AG04450 (cell line): ENCODE measurements at regions not wholly inside any gene's neighbourhood (a gene's known extent, or its start where the extent isn't known, plus 50 kb on each side); places are given as distances from the start of the nearest gene placed in this dataset.

ENCODE experiments used
- CTCF ChIA-PET: fragments of 300-600, 350-600 bp; formaldehyde crosslinking; extraction: SDS; loops from one replicate; lab custom pipeline; 2022; ENCODE audit warnings: antibody characterized with exemption, inconsistent platforms; lab: Charles Lee
- POLR2A ChIA-PET: fragments of 350-600 bp; formaldehyde crosslinking; extraction: SDS; loops from one replicate; lab custom pipeline; 2021; ENCODE audit warnings: antibody characterized with exemption, inconsistent platforms; lab: Yijun Ruan, JAX
- DNase-seq: peaks from one replicate; pipeline ENCODE4 v3.0.0-alpha.2; 2011; ENCODE audit warnings: low read depth, low spot score
- H3K27ac ChIP-seq: one replicate; pipeline ENCODE4 v1.5.1; 2012; ENCODE audit warnings: low read depth, low read length, control low read depth
- H3K27me3 ChIP-seq: one replicate; pipeline ENCODE4 v1.6.0; 2012; ENCODE audit warnings: low read length; ENCODE audit not compliant: control insufficient read depth, insufficient read depth
- H3K4me3 ChIP-seq: 2 replicates; pipeline ENCODE4 v1.5.1; 2011; ENCODE audit warnings: mild to moderate bottlenecking, low read depth, low read length, control low read depth
- H3K9me3 ChIP-seq: 2 replicates; pipeline ENCODE4 v1.5.1; 2012; ENCODE audit warnings: low read length; ENCODE audit not compliant: control insufficient read depth, insufficient read depth
- CTCF ChIP-seq: IDR thresholded peaks from 2 replicates; pipeline ENCODE4 v1.5.1; 2011; ENCODE audit warnings: low read depth, low read length, control low read depth, inconsistent platforms

- H3K4me3 ChIP-seq = no peak overlapping the region
- no peaks in the 10 kb centered on the region for H3K27me3 ChIP-seq
- no peak for DNase-seq
- CTCF ChIA-PET = no interaction called here
- H3K27ac ChIP-seq = no peak overlapping the region
- no peaks in the 10 kb centered on the region for H3K9me3 ChIP-seq
- POLR2A ChIA-PET = no interaction called here
- no peak for TF ChIP-seq CTCF
Measured at GRCh38 chr4:104393655-104394324, 100.9 kb downstream of the CXXC4 start.

- POLR2A ChIA-PET = no interaction called here
- no peaks in the 10 kb centered on the region for H3K9me3 ChIP-seq
- TF ChIP-seq CTCF = no peak
- DNase-seq = no peak
- no peaks in the 10 kb centered on the region for H3K27me3 ChIP-seq
- CTCF ChIA-PET = no interaction called here
- H3K27ac ChIP-seq = no peak overlapping the region
- no peak overlapping the region for H3K4me3 ChIP-seq
Measured at GRCh38 chr4:104385713-104386112, 109.0 kb downstream of the CXXC4 start.

- H3K27me3 ChIP-seq = no peaks in the 10 kb centered on the region
- DNase-seq = no peak
- no peak overlapping the region for H3K4me3 ChIP-seq
- TF ChIP-seq CTCF = no peak
- POLR2A ChIA-PET = no interaction called here
- no peak overlapping the region for H3K27ac ChIP-seq
- CTCF ChIA-PET = no interaction called here
- no peaks in the 10 kb centered on the region for H3K9me3 ChIP-seq
Measured at GRCh38 chr4:104382961-104383360, 111.7 kb downstream of the CXXC4 start.

- CTCF ChIA-PET = no interaction called here
- H3K27ac ChIP-seq = no peak overlapping the region
- POLR2A ChIA-PET = no interaction called here
- H3K27me3 ChIP-seq = no peaks in the 10 kb centered on the region
- TF ChIP-seq CTCF = no peak
- no peak for DNase-seq
- H3K4me3 ChIP-seq = no peak overlapping the region
- H3K9me3 ChIP-seq = no peaks in the 10 kb centered on the region
Measured at GRCh38 chr4:104381729-104382128, 113.0 kb downstream of the CXXC4 start.

- Histone ChIP-seq H3K4me3 (no peak overlapping the region), H3K9me3 (peaks cover 9% of the 10 kb centered on the region), H3K27me3 (no peaks in the 10 kb centered on the region), H3K27ac (no peak overlapping the region)
- no peak for DNase-seq
- POLR2A ChIA-PET = no interaction called here
- TF ChIP-seq CTCF = no peak
- CTCF ChIA-PET = no interaction called here
Measured at GRCh38 chr4:104365618-104366017, 129.1 kb downstream of the CXXC4 start.
